Hepatocyte (in vitro differentiated cells): ENCODE measurements at regions not wholly inside any gene's neighbourhood (a gene's known extent, or its start where the extent isn't known, plus 50 kb on each side); places are given as distances from the start of the nearest gene placed in this dataset.

Experiments used
- DNase-seq: peaks from one replicate; pipeline ENCODE4 v3.0.0-alpha.2; 2016; ENCODE audit warnings: low spot score
- H2AFZ ChIP-seq: fragments of 200-600 bp; sonication (generic); 2 replicates; pipeline ENCODE4 v1.6.0; 2016; ENCODE audit warnings: antibody characterized with exemption, mild to moderate bottlenecking
- H3K27ac ChIP-seq: fragments of 200-600 bp; sonication (generic); 2 replicates; pipeline ENCODE4 v1.5.1; 2016; ENCODE audit warnings: mild to moderate bottlenecking
- H3K27me3 ChIP-seq: fragments of 200-600 bp; sonication (generic); 2 replicates; pipeline ENCODE4 v1.6.1; 2016
- H3K36me3 ChIP-seq: fragments of 200-600 bp; sonication (generic); replicated peaks from 2 replicates; pipeline ENCODE4 v1.5.1; 2016; ENCODE audit warnings: low read depth; ENCODE audit not compliant: insufficient read depth
- H3K4me1 ChIP-seq: fragments of 200-600 bp; sonication (generic); 2 replicates; pipeline ENCODE4 v1.5.1; 2016; ENCODE audit warnings: mild to moderate bottlenecking, moderate library complexity; ENCODE audit not compliant: insufficient read depth
- H3K4me2 ChIP-seq: fragments of 200-600 bp; sonication (generic); 2 replicates; pipeline ENCODE4 v1.6.0; 2016
- H3K4me3 ChIP-seq: fragments of 200-600 bp; sonication (generic); 2 replicates; pipeline ENCODE4 v1.5.1; 2016; ENCODE audit warnings: mild to moderate bottlenecking
- H3K79me2 ChIP-seq: fragments of 200-600 bp; sonication (generic); 2 replicates; pipeline ENCODE4 v1.6.0; 2017; ENCODE audit warnings: mild to moderate bottlenecking
- H3K9me2 ChIP-seq: fragments of 200-600 bp; sonication (generic); replicated peaks from 2 replicates; pipeline ENCODE4 v1.6.0; 2017; ENCODE audit warnings: mild to moderate bottlenecking; ENCODE audit not compliant: insufficient read depth
- H3K9me3 ChIP-seq: fragments of 200-600 bp; sonication (generic); 2 replicates; pipeline ENCODE4 v1.5.1; 2016; ENCODE audit warnings: low read depth, mild to moderate bottlenecking
- H4K20me1 ChIP-seq: fragments of 200-600 bp; sonication (generic); 2 replicates; pipeline ENCODE4 v1.6.0; 2016; ENCODE audit warnings: mild to moderate bottlenecking; ENCODE audit not compliant: insufficient read depth, poor library complexity, severe bottlenecking
- CTCF ChIP-seq: fragments of 200-600 bp; sonication (generic); IDR thresholded peaks from 2 replicates; pipeline ENCODE4 v1.5.1; 2016; ENCODE audit warnings: antibody characterized with exemption, mild to moderate bottlenecking; ENCODE audit not compliant: poor library complexity
- EZH2 ChIP-seq: fragments of 200-600 bp; sonication (generic); IDR thresholded peaks from 2 replicates; pipeline ENCODE4 v1.6.1; 2016; ENCODE audit warnings: antibody characterized with exemption, mild to moderate bottlenecking, borderline replicate concordance
- EZH2phosphoT487 ChIP-seq: fragments of 200-600 bp; sonication (generic); IDR thresholded peaks from one replicate; pipeline ENCODE4 v1.6.1; 2018; ENCODE audit warnings: antibody characterized with exemption, mild to moderate bottlenecking, low read depth, moderate library complexity; ENCODE audit not compliant: unreplicated experiment, severe bottlenecking
- WGBS: methylation state at CpG from one replicate; pipeline ENCODE4 v1.1.6; 2016; ENCODE audit warnings: low lambda C conversion rate; ENCODE audit errors: missing lambda C conversion rate; 5-methylcytosine and 5-hydroxymethylcytosine counted together

GRCh38 chr6:44634321-44634720, 246.8 kb downstream of the CDC5L start:
- Histone ChIP-seq H3K36me3 (no peaks in the 10 kb centered on the region), H3K9me3 (no peaks in the 10 kb centered on the region), H3K4me1 (no peaks in the 10 kb centered on the region), H3K4me2 (no peak overlapping the region), H3K27me3 (no peaks in the 10 kb centered on the region), H3K9me2 (no peaks in the 10 kb centered on the region), H3K79me2 (no peaks in the 10 kb centered on the region), H2AFZ (no peak overlapping the region), H3K27ac (no peak overlapping the region), H3K4me3 (no peak overlapping the region), H4K20me1 (no peaks in the 10 kb centered on the region)
- 92% methylated on average over 8 of the region's 8 CpGs for WGBS
- TF ChIP-seq CTCF (no peak), EZH2phosphoT487 (no peak), EZH2 (no peak)
- no peak for DNase-seq

- H2AFZ ChIP-seq = no peak overlapping the region
- no peak for DNase-seq
- H3K36me3 ChIP-seq = no peaks in the 10 kb centered on the region
- no peaks in the 10 kb centered on the region for H3K4me1 ChIP-seq
- no peaks in the 10 kb centered on the region for H4K20me1 ChIP-seq
- no peak overlapping the region for H3K27ac ChIP-seq
- no peak overlapping the region for H3K4me2 ChIP-seq
- H3K9me2 ChIP-seq = no peaks in the 10 kb centered on the region
- no peaks in the 10 kb centered on the region for H3K9me3 ChIP-seq
- TF ChIP-seq EZH2phosphoT487 (no peak), EZH2 (no peak), CTCF (no peak)
- no peaks in the 10 kb centered on the region for H3K27me3 ChIP-seq
- H3K4me3 ChIP-seq = no peak overlapping the region
- WGBS = 85% methylated on average over 4 of the region's 4 CpGs
- H3K79me2 ChIP-seq = no peaks in the 10 kb centered on the region
Observed at GRCh38 chr6:44635486-44635885, 248.0 kb downstream of the CDC5L start.

GRCh38 chr6:44636561-44637248, 249.2 kb downstream of the CDC5L start:
- Histone ChIP-seq H3K9me3 (no peaks in the 10 kb centered on the region), H3K27me3 (no peaks in the 10 kb centered on the region), H3K27ac (no peak overlapping the region), H3K4me3 (no peak overlapping the region), H2AFZ (no peak overlapping the region), H4K20me1 (no peaks in the 10 kb centered on the region), H3K36me3 (no peaks in the 10 kb centered on the region), H3K9me2 (no peaks in the 10 kb centered on the region), H3K4me2 (no peak overlapping the region), H3K79me2 (no peaks in the 10 kb centered on the region), H3K4me1 (no peaks in the 10 kb centered on the region)
- TF ChIP-seq CTCF = no peak
- no peak for TF ChIP-seq EZH2
- TF ChIP-seq EZH2phosphoT487 = no peak
- no peak for DNase-seq
- WGBS = 96% methylated on average over 14 of the region's 14 CpGs
